ENCODE measurements at regions not wholly inside any gene's neighbourhood (a gene's known extent, or its start where the extent isn't known, plus 50 kb on each side); places are given as distances from the start of the nearest gene placed in this dataset.

- TF ChIP-seq CTCF (IDR thresholded peaks at IDR 0.05; ENCODE audit: low read depth, low read length) (no peak), EZH2phosphoT487 (IDR thresholded peaks at IDR 0.05; ENCODE audit: low read depth) (no peak)
Measured at GRCh38 chr3:118823626-118824025, 211.0 kb downstream of the IGSF11 start.

Measured in OCI-LY3 (cell line).